Stimulated activated CD8-positive, alpha-beta memory T cell treated with anti-CD3 and anti-CD28 coated beads, Interleukin-4, amount 100 ng/mL, for 4 hours (primary cell): ENCODE measurements at regions not wholly inside any gene's neighbourhood (a gene's known extent, or its start where the extent isn't known, plus 50 kb on each side); places are given as distances from the start of the nearest gene placed in this dataset.

Experiments used
- DNase-seq, 2 donors: peaks; one replicate each; pipeline ENCODE4 v3.0.0-alpha.2; 2020; ENCODE audit warnings: low read depth in 2 of 2, low spot score in 1 of 2

DNA sequence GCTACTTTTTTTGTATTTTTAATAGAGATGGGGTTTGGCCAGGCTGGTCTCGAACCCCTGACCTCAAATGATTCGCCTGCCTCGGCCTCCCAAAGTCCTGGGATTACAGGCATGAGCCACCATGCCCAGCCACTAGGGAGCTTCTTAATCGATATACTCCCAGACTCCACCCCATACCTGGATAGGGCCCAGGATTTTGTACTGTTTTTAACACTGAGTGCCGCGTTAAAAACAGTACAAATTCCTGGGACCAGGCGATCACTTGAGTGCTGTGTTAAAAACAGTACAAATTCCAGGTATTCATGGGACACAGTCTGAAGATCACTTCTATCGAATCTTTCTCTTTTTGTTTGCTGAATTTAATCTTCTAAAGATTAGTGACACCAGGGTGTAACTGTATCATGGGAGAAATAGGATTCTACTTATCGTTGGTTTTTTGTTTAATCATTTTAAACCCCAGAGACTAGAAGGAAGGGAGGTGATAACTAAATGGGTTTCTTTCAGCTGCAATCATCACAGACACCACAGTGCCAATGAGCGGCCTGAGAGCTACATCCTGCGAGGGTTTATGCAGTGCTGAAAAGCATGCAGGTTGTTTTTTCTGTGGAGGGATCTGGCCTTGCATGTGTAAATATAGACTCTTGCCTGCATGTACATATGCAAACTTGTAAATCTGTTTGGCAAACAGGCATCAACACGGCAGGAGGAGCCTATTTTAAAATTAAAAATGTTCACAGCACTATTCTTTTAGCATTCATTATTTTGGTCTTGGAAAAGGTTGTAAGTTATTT is 303.8 kb upstream of the WWC1 start:
- no peak for DNase-seq

DNA sequence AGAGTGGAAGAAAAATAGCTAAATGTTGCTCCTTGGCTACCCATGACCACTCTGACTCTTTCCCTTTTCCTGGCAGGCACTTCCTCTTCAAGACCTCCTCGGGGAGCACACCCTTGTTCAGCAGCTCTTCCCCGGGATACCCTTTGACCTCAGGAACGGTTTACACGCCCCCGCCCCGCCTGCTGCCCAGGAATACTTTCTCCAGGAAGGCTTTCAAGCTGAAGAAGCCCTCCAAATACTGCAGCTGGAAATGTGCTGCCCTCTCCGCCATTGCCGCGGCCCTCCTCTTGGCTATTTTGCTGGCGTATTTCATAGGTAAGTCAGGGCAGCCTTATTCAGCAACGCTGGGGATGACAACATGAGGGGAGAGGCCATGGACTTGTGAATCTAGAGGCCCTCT is 298.6 kb upstream of the WWC1 start:
- no peak for DNase-seq

DNA sequence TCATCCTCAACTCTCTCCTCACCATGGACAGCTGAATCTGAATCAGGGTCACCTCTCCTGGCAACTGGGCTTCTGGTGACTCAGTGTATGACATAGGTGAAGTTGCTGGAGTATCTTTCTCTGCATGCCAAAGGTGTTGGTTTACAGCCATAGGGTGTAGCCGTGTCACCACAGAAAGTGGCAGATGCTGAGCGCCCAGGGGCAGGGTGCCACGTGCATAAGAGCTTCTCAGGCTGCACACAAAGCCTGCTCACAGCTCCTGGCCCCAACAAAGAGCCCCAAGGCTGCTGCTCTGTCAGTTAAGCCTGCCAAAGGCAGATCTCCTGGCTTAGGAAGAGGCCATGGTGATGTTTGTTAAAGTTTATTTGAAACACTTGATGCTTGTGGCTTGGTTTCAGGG is 297.7 kb upstream of the WWC1 start:
- no peak for DNase-seq

DNA sequence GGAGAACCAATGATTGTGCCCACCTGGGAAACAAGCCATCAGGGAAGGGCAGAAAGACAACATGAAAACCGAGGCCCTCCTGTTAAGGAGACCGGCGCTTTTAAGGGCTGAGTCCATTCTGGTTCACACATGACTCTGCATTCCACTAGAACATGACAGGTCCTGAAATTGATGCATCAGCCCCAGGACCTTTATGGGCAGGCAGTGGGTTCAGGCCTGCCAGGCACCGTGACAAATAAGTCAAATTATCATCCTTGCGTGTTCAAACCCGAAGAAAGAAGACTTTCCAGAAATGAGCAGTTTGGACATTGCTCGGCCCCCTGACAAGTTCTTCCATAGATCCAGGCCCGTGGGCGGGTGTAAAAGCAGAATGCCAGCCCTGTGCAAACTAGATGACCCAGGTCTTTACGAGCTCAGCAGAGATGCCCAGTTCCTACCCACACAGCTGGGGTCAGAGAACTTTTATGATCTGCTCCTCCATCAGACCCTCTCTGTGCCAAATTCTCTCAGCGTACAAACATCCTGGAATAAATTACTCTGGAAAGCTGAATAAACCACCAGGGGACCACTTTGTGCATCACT is 295.5 kb upstream of the WWC1 start:
- no peak for DNase-seq

DNA sequence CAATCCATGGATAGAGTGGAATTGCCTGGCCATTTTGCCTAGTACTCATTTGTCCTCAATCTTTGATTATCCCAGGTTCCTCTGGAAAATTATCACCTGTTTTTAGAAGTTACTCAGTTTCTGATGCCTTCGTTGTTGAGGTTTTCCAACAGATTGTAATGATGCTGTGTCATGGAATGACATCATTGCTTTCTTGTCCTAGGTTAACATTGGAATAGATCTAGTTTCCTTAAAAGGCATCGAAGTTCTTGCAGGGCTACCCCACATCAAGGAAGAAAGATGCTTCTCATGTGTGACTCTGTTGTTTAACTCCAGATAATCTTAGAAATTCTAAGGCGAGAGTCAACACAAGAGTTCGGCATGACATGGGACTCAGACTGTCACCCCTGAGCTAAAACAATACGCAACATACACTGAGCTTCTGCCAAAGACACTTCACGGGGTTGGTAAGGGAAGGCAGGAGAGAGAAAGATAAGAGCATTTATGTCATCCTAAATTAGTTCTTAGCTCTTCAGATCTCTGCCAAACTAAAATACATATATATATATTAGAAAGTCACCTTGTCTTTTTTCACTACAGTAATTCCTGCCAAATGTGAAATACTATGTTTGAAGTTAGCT is 293.2 kb upstream of the WWC1 start:
- DNase-seq: no peak

DNA sequence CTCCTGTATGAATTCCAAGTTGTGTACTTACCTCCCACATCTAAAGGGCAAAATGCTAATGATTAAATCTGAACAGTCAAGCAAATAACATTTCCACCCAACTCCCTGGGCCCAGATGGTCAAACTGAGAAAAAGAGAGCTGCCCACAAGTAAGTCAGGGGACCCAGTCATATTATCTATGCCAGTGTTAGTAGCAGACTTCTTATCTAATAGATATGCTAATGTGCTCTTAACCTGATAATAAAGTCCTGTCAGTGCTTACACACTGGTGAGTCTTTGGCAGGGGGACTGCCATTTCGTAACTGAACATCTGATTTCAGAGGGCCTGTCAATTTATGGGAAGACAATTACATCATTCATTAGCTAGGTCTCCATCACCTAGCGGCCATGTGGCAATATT is 292.3 kb upstream of the WWC1 start:
- DNase-seq: no peak

DNA sequence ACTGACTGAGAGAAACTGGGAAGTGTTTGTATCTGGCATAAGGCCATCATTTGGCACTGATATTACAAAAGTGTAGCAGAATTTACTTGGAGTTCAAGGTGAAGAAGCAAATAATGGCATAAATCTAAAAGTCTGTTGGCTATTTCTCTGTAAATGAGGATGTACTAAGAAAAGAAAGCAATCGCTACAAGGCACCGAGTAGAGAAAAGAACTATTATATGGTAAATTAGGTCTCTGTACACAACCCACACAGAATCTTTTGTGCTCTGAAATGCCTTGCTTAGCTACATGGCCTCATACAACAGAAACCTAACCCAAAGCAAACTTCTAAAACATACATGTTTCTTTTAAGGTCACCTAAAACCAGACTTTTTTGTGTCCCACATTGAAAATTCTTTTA is 290.1 kb upstream of the WWC1 start:
- no peak for DNase-seq

DNA sequence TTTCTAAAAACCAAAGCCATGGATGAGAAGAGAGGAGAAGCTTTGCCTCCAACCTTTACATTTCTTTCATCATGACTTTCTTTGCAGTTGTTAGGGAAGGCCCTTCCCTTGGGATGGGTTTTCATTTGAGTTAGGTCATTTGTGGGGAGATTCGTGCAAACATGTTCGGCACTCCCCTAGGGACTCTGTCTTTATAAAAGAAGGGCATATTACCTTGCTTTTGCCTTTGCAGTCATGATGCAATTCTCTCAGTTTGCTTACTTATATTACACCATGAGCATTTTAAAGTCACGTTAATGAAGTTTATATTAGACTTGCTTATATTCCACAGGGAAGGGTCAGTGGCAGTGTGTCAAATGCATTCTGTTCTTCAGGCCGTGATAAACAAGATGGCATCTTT is 289.3 kb upstream of the WWC1 start:
- no peak for DNase-seq

DNA sequence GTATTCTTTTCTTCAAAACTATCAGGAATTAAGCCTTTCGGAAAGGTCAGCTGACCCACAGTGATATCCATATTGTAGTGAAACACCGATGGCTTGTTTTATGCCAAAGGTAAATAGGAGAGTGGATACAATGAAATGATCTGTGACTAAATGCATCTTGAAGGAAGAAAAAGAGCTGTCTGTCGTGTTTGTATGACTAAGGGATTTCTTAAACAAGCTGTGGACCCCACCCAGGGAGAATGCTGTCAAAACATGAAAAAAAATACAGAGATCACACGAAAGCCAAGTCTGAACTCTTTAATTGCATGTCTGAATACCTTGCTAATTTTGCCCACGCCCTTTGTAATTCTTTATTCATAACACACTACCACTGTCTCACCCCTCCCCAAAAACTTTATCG is 286.4 kb upstream of the WWC1 start:
- no peak for DNase-seq

DNA sequence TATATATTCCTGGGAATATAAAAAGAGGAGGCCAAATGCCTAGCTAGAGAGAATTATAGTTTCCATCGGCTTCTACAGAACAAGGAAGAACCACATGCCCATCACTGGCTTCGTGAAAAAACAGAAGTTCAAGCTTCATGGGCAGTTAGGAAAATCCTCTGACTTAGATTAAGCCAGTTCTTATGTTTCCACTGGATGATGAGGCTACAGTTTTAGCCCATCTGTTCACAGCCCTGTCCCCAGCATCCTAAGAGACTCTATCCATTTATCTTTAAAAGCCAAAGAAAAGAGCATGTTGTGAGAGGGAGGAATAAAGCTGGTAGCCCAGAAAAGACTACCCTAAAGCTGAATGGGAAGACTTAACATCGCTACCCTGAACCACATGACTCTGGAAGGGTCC is 285.5 kb upstream of the WWC1 start:
- no peak for DNase-seq

DNA sequence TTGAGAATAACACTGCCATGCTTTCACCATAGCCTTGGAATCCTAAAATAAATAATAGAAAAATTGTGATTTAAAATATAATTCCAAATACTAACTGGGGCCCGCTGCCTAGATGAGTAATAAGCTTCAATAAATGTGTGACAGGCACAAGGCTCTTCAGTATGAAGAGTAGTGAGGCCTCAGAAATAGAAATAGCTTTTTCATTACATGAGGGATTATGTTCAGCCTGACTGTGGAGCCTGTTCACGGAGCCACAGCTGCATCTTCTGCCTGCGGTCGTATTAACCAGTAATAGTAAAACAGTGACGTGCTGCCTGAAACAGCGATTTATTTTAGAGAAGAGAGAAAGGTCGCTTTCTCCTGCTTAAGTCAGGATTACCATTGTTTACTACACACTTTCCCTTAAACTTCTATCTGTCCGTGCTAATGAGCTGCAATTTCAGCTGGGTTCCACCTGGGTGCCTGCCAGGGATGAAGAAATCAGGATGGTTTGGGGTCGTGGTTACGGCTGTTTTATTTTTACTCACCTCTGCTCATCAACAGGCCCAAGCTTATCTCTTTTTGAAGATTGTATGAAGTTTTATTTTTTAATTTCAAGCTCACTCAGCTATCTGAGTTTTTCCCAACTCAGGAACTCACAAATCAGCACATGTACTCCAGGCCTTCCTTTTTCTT is 284.9 kb upstream of the WWC1 start:
- DNase-seq: no peak

DNA sequence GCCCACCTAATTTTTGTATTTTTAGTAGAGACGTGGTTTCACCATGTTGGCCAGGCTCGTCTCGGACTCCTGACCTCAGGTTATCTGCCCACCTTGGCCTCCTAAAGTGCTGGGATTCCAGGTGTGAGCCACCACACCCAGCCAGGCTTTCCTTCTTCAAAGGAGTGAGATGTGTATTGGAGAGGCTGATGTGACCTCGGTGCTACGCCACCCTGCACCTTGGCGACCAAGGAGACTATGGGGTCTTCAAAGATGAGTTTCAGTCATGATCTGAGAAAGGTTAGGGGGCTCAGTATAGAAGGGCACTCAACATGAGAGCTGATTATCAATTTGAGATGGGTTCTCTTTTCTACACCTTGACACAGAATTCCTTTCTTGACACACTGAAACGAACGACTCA is 284.2 kb upstream of the WWC1 start:
- DNase-seq: no peak

DNA sequence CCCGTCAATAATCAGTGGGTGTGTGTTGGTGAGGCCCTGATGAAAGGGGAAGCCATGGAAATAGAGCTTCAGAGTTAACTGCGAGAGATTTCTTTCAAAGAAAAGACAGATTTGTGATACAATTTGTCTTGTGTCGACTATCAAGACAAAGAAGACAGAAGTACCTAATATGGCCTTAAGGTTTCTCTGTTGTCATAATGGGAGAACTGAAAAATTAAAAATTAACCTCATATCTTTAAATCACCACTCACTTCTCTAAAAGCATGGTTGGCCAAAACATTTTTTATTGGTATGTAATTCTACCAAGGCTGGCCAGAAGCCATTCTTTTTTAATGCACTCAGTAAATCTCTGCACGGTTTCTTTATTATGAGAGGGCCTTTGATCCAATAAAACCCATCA is 282.9 kb upstream of the WWC1 start:
- no peak for DNase-seq

DNA sequence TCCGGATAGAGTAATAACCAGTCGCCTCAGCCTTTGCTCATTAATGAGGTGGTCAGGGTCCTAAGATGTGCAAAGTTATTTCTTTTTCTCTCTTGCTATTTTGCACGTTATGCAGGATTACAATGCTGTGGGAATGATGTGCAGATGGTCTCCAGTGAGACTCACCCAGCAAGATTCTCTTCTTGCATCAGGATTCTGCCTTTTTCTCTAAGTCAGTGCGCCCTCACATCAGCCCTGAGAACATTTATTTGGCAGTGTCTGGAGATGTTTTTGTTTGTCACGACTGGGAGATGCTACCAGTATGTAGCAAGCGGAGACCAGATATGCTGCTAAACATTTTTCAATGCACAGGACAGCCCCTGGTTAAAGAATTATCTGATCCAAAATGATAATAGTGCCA is 280.3 kb upstream of the WWC1 start:
- no peak for DNase-seq

DNA sequence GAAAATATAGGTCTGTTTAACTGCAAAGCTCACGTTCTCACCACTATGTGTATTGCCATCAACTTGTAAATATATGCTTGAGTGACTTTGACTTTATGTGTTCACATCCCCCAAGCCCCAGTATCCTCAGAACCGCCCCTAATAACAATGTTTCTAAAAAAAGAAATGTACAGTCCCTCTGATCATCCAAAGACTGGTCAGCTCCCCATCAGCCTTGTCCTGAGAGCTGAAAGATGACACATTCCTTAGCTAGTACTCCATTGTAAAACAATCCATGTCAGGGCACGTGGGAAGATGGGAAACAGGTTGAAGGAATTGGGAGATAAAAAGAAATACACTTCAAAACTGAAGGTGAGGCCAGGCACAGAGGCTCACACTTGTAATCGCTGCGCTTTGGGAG is 279.4 kb upstream of the WWC1 start:
- no peak for DNase-seq

DNA sequence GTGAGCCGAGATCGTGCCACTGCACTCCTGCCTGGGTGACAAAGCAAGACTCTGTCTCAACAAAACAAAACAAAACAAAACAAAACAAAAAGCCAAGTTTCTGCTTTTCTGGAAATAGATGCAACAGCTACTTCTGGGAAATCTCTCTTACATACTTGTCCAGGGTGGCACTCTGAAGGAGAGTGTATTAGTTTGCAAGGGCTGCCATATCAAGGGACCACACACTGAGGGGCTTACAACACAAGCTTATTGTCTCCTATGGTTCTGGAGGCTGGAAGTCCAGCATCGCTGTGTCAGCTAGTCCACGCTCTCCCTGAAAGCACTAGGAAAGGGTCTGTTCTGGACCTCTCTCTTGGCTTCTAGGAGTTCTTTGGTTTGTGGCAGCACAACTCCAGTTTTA is 277.9 kb upstream of the WWC1 start:
- DNase-seq: no peak

DNA sequence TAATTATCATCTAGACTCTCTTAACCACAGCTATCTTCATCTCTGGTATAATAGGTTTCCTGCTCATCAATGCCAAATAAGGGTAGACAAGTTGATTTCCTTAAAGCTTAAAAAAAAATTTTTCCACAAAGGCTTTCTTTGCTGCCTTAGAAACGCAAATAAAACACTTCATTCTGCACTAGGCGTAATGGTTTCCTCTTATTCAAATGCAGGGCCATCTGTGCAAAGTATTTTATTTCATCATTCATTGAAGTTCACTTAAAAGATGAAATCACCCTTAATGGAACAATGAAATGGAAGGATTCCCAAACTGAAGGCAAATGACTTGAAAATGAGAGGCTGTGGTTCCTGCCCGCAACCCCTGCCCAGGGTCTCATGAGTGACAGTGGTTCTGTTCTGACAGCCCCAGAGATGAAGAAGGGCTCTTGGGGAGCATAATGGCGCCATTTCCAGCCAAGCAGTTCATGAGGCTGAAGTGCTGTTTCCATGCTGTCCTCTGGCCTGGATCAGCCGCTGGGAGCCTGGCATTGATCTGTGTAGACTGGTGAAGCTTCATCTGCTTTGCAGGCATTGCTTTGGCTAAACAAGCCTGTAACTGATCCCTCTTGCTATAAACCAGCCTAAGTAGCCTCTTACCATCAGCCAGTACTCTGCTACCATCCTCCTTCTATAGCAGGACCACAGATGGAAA is 276.9 kb upstream of the WWC1 start:
- no peak for DNase-seq

DNA sequence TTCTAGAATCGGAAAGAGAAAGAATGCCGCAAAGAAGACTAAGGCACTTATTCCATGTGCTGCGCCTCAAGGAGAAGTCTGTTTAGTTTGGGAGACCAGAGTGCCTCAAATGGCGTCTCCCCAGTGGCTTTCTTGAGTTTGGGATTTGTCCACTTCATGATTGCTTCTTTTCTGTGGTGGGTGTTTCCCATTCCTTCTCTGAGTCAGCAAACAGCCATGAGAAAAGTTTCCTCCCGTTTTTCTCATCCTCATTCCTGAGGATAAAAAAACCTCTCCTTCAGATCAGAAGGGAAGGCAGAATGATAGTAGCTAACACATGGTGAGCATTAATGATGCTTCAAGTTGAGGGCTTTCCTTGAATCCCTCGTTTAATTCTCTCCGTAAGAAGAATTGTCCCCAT is 275.9 kb upstream of the WWC1 start:
- no peak for DNase-seq

DNA sequence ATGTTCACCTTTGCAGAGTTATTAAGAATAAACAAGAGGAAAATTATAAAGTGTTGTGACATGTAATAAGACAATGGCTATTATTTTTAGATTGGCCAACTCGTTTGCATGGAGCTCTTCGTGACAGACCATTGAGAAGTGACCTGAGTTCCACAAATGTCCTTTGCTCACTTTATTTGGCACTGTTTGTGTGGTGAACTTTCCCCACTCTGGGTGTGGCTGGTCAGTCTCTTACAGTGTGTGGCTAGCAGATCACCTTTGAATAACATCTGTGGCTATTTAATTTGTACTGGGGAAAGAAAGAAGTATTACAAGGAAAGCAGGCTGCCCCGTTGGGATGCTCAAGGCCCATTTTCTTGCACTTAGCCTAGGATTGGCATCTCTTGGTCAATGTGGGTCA is 274.1 kb upstream of the WWC1 start:
- DNase-seq: no peak

DNA sequence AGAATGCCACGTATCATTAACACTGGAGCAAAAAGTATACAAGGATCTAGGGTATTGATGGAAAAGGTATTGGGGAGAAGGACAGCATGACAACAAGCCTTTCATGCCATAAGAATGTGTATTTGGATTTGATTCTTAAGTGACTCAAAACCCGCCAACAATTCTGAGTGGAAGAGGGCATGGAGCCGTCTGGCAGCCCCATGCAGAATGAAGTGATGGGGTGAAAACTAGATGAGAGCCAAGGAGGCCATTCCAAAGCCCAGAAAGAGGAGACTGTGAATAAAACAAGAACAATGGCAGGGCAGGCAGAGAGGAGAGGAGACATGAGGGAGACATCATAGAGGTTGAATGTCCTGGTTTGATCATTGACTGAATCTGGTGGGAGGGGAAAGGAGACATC is 272.3 kb upstream of the WWC1 start:
- no peak for DNase-seq

DNA sequence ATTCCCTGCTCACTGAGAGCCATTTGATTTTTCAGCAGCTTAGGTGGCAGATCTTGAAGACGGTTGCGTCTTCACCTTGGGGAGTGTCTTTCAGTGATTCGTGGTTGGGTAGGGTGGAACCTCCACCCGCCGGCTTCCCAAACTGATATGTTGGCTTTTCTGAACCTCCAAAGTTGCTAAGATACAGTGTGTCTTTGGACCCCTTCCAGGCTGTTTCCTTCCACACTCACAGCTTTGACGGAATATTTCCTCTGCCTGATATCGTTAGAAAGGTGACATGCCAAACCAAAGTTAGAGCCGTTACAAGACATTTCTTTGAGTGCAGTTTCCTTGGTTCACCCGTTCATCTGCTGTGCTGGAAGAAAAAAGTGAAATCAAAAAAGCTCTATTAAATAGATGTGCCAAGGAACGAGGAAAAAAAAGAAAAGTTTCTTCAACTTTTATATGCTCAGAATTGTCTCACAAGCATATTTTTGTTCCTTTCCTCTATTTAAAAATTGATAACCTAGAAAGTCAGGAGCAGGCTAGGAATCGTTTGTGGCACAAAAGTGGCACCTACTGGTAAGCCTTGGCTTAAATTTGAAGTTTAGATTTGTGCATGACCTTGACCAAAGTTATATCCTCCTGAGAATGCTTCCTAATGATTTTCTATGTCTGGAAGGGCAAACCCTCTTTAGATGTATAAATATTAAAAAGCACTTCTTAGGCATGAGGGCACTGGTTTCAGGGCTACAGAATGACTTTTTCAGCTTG is 270.7 kb upstream of the WWC1 start:
- DNase-seq: no peak
